Panc1 (cell line): ENCODE measurements at regions not wholly inside any gene's neighbourhood (a gene's known extent, or its start where the extent isn't known, plus 50 kb on each side); places are given as distances from the start of the nearest gene placed in this dataset.

Experiments
- SIN3A ChIP-seq: IDR thresholded peaks from 2 replicates; pipeline ENCODE4 v1.6.1; 2012; ENCODE audit warnings: low read depth, mild to moderate bottlenecking, low read length, moderate library complexity, borderline replicate concordance; ENCODE audit not compliant: insufficient read depth
- TF ChIP-seq, protein P1 (sequence below): fragments of 450-650 bp; IDR thresholded peaks from 2 replicates; pipeline ENCODE4 v1.5.1; 2017; ENCODE audit warnings: mild to moderate bottlenecking
- TF ChIP-seq, protein P2 (sequence below), 2 experiments: IDR thresholded peaks; 2 replicates each; pipeline ENCODE4 v1.6.1; 2011 to 2012; ENCODE audit warnings: low read depth in 2 of 2, control low read depth in 1 of 2, low read length in 1 of 2, mild to moderate bottlenecking in 1 of 2, moderate library complexity in 1 of 2; ENCODE audit not compliant: insufficient read depth in 1 of 2

DNA sequence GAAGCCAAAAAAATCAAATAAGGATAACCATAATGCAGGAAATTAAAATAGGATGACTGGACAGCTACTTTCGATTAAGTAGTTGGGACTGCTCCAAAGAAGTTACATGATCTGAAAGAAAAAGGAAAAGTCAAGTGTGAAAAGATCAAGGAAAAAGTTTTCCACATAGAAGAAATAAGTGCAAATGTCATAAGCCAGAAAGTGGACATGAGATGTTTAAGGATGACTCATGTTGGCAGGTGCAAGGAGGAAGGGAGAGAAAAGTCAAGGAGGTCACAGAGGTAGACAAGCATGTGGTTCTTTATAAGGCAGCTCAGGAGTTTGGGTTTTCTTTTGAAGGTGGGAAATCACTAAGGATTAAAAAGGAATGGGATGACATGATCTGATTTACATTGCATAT lies 89.8 kb upstream of the GPRIN3 start:
- TF ChIP-seq, protein P1, sequence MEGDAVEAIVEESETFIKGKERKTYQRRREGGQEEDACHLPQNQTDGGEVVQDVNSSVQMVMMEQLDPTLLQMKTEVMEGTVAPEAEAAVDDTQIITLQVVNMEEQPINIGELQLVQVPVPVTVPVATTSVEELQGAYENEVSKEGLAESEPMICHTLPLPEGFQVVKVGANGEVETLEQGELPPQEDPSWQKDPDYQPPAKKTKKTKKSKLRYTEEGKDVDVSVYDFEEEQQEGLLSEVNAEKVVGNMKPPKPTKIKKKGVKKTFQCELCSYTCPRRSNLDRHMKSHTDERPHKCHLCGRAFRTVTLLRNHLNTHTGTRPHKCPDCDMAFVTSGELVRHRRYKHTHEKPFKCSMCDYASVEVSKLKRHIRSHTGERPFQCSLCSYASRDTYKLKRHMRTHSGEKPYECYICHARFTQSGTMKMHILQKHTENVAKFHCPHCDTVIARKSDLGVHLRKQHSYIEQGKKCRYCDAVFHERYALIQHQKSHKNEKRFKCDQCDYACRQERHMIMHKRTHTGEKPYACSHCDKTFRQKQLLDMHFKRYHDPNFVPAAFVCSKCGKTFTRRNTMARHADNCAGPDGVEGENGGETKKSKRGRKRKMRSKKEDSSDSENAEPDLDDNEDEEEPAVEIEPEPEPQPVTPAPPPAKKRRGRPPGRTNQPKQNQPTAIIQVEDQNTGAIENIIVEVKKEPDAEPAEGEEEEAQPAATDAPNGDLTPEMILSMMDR: no peak
- TF ChIP-seq, protein P2, sequence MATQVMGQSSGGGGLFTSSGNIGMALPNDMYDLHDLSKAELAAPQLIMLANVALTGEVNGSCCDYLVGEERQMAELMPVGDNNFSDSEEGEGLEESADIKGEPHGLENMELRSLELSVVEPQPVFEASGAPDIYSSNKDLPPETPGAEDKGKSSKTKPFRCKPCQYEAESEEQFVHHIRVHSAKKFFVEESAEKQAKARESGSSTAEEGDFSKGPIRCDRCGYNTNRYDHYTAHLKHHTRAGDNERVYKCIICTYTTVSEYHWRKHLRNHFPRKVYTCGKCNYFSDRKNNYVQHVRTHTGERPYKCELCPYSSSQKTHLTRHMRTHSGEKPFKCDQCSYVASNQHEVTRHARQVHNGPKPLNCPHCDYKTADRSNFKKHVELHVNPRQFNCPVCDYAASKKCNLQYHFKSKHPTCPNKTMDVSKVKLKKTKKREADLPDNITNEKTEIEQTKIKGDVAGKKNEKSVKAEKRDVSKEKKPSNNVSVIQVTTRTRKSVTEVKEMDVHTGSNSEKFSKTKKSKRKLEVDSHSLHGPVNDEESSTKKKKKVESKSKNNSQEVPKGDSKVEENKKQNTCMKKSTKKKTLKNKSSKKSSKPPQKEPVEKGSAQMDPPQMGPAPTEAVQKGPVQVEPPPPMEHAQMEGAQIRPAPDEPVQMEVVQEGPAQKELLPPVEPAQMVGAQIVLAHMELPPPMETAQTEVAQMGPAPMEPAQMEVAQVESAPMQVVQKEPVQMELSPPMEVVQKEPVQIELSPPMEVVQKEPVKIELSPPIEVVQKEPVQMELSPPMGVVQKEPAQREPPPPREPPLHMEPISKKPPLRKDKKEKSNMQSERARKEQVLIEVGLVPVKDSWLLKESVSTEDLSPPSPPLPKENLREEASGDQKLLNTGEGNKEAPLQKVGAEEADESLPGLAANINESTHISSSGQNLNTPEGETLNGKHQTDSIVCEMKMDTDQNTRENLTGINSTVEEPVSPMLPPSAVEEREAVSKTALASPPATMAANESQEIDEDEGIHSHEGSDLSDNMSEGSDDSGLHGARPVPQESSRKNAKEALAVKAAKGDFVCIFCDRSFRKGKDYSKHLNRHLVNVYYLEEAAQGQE (IDR thresholded peaks at IDR 0.05; ENCODE audit: insufficient read depth in 1 of 2, low read depth in 2 of 2, low read length in 1 of 2): no peak
- no peak for TF ChIP-seq SIN3A
